RWPE1 (cell line): ENCODE measurements at regions not wholly inside any gene's neighbourhood (a gene's known extent, or its start where the extent isn't known, plus 50 kb on each side); places are given as distances from the start of the nearest gene placed in this dataset.
A peak's percentile ranks its signal among the peaks of the same experiment; 100 is the strongest.
"Not testable (repeated sequence)": the region's sequence is repeated elsewhere in the genome, so short reads cannot be mapped to it uniquely, and the experiment has no call there.

Experiments used
- CTCF ChIA-PET: fragments of 350-600 bp; sonication (Branson Sonifier 250); formaldehyde crosslinking; extraction: SDS; loops from one replicate; lab custom pipeline; 2021; lab: Yijun Ruan, JAX
- POLR2A ChIA-PET: fragments of 400-600 bp; formaldehyde crosslinking; extraction: SDS; loops from one replicate; lab custom pipeline; 2020; ENCODE audit warnings: antibody characterized with exemption; ENCODE audit not compliant: low non-redundant PET; lab: Yijun Ruan, JAX
- DNase-seq: peaks from one replicate; pipeline ENCODE4 v3.0.0; 2012; ENCODE audit warnings: low spot score
- H3K27ac ChIP-seq: fragments of 450-650 bp; 2 replicates; pipeline ENCODE4 v1.5.1; 2017
- TF ChIP-seq, protein P1 (sequence below): fragments of 450-650 bp; conservative IDR thresholded peaks from 2 replicates; pipeline ENCODE4 v1.5.1; 2017; ENCODE audit warnings: low read depth, mild to moderate bottlenecking

DNA sequence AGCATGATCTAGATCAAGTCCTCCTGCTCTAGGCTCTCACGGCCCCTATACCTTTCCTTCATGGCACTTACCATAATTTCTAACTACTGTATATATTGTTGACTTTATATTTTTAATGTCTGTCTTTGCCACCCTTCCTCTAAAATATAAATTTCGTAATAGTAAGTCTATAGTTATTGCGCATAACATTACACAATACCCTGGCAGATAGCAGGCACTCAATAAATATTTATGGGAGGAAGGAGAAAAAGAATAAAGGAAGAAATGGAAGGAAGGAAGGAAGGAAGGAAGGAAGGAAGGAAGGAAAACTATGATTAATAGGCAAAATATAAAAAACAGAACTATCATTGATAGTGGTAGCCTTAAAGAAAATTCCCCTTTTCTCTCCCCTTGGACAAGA lies 190.3 kb upstream of the LMCD1 start:
- H3K27ac ChIP-seq, result no peak overlapping the region
- ChIA-PET CTCF (no interaction called here), POLR2A (no interaction called here)

GRCh38 chr3:8312685-8313084 lies 188.9 kb upstream of the LMCD1 start:
- TF ChIP-seq, protein P1, sequence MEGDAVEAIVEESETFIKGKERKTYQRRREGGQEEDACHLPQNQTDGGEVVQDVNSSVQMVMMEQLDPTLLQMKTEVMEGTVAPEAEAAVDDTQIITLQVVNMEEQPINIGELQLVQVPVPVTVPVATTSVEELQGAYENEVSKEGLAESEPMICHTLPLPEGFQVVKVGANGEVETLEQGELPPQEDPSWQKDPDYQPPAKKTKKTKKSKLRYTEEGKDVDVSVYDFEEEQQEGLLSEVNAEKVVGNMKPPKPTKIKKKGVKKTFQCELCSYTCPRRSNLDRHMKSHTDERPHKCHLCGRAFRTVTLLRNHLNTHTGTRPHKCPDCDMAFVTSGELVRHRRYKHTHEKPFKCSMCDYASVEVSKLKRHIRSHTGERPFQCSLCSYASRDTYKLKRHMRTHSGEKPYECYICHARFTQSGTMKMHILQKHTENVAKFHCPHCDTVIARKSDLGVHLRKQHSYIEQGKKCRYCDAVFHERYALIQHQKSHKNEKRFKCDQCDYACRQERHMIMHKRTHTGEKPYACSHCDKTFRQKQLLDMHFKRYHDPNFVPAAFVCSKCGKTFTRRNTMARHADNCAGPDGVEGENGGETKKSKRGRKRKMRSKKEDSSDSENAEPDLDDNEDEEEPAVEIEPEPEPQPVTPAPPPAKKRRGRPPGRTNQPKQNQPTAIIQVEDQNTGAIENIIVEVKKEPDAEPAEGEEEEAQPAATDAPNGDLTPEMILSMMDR, result no peak
- H3K27ac ChIP-seq, result no peak overlapping the region
- CTCF ChIA-PET, result no interaction called here
- POLR2A ChIA-PET, result no interaction called here
- DNase-seq, result no peak

More for the DNA sequence above, 190.3 kb upstream of the LMCD1 start:
- no peak for DNase-seq
- TF ChIP-seq, protein P1, result no peak

DNA sequence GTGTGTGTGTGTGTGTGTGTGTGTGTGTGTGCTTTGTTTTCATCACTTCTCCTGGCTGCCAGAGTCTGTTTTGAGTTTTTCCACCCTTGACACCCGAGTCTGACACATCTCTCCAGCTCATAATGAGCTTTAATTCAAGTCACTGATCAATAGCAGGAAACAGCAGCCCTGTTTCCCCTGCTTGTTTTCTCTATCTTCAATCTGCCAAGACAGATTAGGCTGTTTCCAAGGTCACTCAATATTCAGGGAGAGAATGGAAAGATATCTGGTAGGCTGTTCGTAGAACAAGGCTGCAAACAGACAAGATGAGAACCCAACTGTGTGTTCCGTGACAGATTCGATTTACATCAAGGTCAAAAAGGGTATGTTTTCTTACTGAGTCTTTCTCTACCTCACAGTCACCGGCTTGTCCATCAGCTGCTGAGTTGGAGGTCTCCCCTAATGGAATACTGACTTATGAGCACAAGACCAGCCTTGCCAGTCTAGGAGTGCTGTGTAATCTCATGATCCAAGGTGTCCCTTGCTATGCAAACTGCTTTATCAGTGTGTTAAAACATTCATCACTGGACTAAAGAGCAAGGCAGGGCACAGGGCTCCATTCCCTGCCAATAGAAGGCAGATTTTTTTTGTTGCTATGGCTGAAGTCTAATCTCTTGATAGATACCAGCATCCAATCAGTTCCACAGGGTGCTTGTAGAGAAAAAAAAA lies 187.9 kb upstream of the LMCD1 start:
- CTCF ChIA-PET, result no interaction called here
- POLR2A ChIA-PET, result no interaction called here
- TF ChIP-seq, protein P1, result no peak
- no peak overlapping the region for H3K27ac ChIP-seq
- DNase-seq, result no peak

DNA sequence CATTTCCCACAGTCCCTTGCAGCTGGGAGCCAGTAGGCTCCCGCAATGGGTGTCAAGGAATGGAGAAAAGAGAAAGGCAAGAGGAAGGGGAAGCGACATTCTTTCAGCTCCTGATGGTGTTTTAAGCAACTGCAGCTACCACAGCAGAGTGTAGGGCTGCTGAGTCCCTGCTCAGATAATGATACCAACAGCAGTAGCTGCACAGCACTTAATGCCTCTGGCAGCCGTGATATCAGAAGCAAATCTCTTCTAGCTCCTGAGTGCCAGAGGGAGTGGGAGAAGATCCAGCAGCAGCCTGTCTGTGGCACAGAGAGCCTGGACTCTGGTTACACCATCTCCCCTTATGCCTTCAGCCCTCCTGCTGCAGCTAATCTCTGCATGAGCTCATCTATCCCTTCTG lies 186.1 kb upstream of the LMCD1 start:
- H3K27ac ChIP-seq, CTCF ChIA-PET, POLR2A ChIA-PET, DNase-seq: not testable (repeated sequence)

DNA sequence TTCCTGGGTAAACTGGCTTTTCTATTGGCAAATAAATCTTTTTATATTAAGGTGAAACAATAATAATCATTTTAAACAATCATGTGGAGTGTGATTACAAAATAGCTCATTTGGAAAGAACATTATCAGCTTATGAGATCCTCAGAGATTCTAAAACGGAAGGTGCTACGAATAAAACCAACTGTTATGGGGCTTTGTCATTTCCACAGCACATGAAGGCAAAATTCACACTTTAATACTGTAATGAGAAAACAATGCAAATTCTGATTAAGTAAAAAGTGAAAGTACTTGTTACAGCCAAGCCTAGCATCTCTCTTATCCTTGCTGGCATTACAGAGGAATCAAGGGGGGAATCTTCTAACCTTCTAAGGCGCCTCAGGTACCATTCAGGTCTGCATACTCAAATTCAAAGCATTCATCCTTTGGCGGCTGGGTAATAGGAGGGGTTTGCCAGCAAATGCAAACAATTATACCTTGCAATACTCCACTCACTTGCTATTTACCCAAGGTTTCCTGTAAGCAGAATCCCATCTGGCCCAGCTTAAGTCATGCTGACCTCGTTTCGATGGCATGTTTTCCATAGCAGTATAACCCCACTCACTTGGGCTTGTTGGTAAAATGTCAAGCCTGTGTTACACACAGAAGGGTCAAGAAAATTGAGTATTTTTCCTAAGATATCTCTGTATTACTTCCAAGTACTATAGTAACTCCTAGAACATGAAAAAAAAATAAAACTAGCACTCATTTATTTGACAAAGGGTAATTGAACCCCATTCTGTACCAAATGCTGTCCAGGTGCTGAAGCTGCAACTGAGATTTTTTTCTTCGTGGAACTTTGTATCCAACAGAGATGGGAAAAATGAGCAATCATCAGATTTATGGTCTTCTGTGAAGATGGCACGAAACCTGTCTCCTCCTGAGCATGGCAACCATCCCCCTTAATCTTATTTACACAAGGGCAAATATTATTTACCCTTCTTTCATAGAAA lies 183.7 kb upstream of the LMCD1 start:
- no peak overlapping the region for H3K27ac ChIP-seq
- CTCF ChIA-PET, result no interaction called here
- POLR2A ChIA-PET, result no interaction called here
- TF ChIP-seq, protein P1, result no peak
- no peak for DNase-seq

GRCh38 chr3:8319935-8320634 lies 181.5 kb upstream of the LMCD1 start:
- POLR2A ChIA-PET, result no interaction called here
- peak; percentile 31 for DNase-seq
- CTCF ChIA-PET, result no interaction called here
- TF ChIP-seq, protein P1, result no peak
- H3K27ac ChIP-seq, result no peak overlapping the region
